GM12801 (cell line): ENCODE measurements at regions not wholly inside any gene's neighbourhood (a gene's known extent, or its start where the extent isn't known, plus 50 kb on each side); places are given as distances from the start of the nearest gene placed in this dataset.

ENCODE experiments used
- TF ChIP-seq, protein P1 (sequence below): IDR thresholded peaks from one replicate; pipeline ENCODE4 v1.5.1; 2011; ENCODE audit warnings: control low read depth; ENCODE audit not compliant: insufficient read length; ENCODE audit errors: extremely low read depth

DNA sequence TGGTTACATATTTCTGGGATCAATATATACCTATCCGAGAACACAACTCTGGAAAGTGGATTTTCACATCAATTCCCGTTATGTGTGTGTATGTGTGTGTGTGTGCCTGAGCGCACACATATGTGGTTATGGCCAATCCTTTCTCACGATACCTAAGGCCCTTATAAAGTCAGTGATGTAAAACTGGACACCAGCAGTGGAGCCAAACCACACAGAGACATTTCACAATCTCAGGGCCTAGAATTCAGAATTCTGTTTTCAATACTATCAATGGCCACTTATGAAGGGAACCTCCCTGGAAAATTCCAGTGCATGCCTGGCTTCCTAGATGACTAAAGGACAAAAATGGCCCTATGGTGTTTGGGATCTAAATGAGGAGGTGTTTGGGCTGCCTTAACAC is 187.3 kb upstream of the UBL3 start:
- TF ChIP-seq, protein P1, sequence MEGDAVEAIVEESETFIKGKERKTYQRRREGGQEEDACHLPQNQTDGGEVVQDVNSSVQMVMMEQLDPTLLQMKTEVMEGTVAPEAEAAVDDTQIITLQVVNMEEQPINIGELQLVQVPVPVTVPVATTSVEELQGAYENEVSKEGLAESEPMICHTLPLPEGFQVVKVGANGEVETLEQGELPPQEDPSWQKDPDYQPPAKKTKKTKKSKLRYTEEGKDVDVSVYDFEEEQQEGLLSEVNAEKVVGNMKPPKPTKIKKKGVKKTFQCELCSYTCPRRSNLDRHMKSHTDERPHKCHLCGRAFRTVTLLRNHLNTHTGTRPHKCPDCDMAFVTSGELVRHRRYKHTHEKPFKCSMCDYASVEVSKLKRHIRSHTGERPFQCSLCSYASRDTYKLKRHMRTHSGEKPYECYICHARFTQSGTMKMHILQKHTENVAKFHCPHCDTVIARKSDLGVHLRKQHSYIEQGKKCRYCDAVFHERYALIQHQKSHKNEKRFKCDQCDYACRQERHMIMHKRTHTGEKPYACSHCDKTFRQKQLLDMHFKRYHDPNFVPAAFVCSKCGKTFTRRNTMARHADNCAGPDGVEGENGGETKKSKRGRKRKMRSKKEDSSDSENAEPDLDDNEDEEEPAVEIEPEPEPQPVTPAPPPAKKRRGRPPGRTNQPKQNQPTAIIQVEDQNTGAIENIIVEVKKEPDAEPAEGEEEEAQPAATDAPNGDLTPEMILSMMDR = no peak

- TF ChIP-seq, protein P1 = no peak
Observed at GRCh38 chr13:30037306-30037705, 186.9 kb upstream of the UBL3 start.

GRCh38 chr13:30034458-30034795 is 184.0 kb upstream of the UBL3 start:
- TF ChIP-seq, protein P1 = no peak

- TF ChIP-seq, protein P1 = no peak
Observed at GRCh38 chr13:30033681-30034457, 183.5 kb upstream of the UBL3 start.

DNA sequence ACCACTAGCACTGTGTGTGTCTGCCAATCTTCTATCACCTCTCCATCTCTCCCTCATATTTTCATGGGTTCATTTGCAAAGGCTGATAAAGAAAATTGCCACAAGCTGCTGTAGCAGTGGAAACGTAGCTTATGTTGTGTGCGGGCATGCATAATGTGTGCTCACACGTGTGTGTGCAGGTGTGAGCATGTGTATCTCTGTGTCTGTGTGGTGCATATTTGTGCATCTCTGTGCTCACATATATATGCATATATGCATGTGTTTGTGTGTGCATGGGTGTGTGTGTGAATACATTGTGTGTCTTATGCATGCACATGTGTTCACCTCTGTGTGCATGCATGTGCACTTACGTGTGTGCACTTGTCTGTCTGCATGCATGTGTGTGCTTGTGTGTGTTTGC is 181.8 kb upstream of the UBL3 start:
- TF ChIP-seq, protein P1 = no peak

GRCh38 chr13:30031488-30031887 is 181.1 kb upstream of the UBL3 start:
- TF ChIP-seq, protein P1 = no peak

DNA sequence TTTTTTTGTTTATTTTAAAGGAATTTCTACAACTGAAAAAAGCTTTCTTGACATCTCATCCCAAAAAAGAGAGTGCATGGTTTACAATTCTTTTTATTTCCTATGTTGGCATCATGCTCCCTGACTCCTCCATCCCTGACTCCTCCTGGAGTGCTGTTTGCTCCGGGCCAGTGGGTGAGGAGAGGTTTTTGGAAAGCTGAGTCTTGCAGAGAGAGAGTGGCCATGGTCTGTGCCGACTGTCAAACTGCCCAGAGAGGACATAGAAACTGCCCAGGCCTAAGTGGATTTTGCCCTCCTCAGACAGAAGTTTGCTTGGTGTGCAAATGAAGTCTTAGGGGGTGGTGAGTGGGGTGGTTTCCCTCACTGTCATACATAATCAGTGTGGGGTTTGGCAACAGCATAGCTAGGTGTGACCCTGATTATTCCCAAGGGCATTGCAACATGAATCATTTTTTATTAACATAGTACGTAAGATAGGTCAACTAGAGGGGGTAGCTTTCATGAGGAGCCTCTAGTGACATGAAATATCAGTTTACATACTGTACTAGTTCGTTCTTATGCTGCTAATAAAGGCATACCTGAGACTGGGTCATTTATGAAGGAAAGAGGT is 179.8 kb upstream of the UBL3 start:
- TF ChIP-seq, protein P1 = no peak
